Type B pancreatic cell (in vitro differentiated cells): ENCODE measurements at regions not wholly inside any gene's neighbourhood (a gene's known extent, or its start where the extent isn't known, plus 50 kb on each side); places are given as distances from the start of the nearest gene placed in this dataset.

Source experiments
- DNase-seq: peaks from one replicate; pipeline ENCODE4 v3.0.0; 2021; ENCODE audit warnings: mixed read lengths; ENCODE audit not compliant: unreplicated experiment; ENCODE audit errors: extremely low spot score
- H3K27ac Mint-ChIP-seq: 2 replicates; pipeline ENCODE4 v1.8.0; 2021; ENCODE audit warnings: mild to moderate bottlenecking, mixed read lengths
- H3K27me3 Mint-ChIP-seq: 2 replicates; pipeline ENCODE4 v1.8.0; 2021; ENCODE audit warnings: mixed read lengths
- H3K36me3 Mint-ChIP-seq: 2 replicates; pipeline ENCODE4 v1.8.0; 2021; ENCODE audit warnings: mixed read lengths
- H3K4me1 Mint-ChIP-seq: one replicate; pipeline ENCODE4 v1.8.0; 2021; ENCODE audit warnings: mixed read lengths; ENCODE audit not compliant: unreplicated experiment
- H3K4me3 Mint-ChIP-seq: 2 replicates; pipeline ENCODE4 v1.8.0; 2021; ENCODE audit warnings: mild to moderate bottlenecking, mixed read lengths
- H3K9me3 Mint-ChIP-seq: 2 replicates; pipeline ENCODE4 v1.8.0; 2021; ENCODE audit warnings: mixed read lengths
- CTCF ChIP-seq: fragments of 200-600 bp; sonication (generic); conservative IDR thresholded peaks from 2 replicates; pipeline ENCODE4 v1.5.0; 2021; ENCODE audit warnings: antibody characterized with exemption, mild to moderate bottlenecking

- H3K4me1 Mint-ChIP-seq = no peaks in the 10 kb centered on the region
- no peaks in the 10 kb centered on the region for H3K9me3 Mint-ChIP-seq
- TF ChIP-seq CTCF = no peak
- no peaks in the 10 kb centered on the region for H3K36me3 Mint-ChIP-seq
- no peaks in the 10 kb centered on the region for H3K27me3 Mint-ChIP-seq
- DNase-seq = no peak
- H3K27ac Mint-ChIP-seq = no peak overlapping the region
- no peak overlapping the region for H3K4me3 Mint-ChIP-seq
Observed at GRCh38 chr2:146801886-146802285, 1042.9 kb upstream of the ACVR2A start.

DNA sequence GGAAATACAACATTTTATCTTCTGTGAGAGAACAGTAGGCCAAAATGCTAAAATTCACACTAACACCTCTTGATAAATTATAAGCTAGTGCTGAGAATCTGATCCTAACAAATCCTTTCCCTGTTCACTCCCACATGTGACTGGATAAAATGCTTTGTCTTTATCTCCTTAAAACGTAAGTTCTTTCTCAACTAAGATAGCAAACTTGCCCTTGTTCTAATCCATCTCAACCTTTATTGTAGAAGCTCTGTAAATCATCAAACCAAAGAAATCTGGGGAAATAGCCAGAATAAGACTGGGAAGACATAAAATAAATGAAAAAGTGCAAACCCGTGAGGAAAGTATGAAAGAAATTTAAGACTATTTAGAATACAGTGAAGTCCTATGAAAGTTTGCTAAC, 1058.4 kb upstream of the ACVR2A start:
- H3K4me3 Mint-ChIP-seq = no peak overlapping the region
- no peak for TF ChIP-seq CTCF

DNA sequence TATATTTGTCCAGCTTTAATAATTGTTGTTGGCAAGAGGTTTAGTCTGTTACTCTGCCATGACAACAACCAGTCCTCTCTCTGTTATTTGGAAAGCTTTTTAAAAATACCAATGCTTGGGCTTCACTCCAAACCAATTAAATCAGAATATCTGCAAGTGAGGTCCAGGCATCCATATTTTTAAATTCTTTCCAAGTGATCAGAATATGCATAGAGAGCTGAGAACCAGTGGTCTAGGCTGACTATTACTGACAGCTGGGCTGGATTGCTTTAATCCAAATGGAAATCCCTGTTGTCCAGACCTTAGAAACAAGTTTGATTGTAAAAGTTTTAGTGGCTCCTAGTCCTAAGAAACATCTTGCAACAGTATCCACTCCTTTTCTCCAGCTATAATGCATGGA, 1059.7 kb upstream of the ACVR2A start:
- Mint-ChIP-seq H3K36me3 (no peaks in the 10 kb centered on the region), H3K27me3 (no peaks in the 10 kb centered on the region), H3K9me3 (no peaks in the 10 kb centered on the region), H3K4me1 (no peaks in the 10 kb centered on the region), H3K27ac (no peak overlapping the region), H3K4me3 (no peak overlapping the region)
- no peak for TF ChIP-seq CTCF
- no peak for DNase-seq

More for the DNA sequence above, 1058.4 kb upstream of the ACVR2A start:
- DNase-seq = no peak
- H3K27ac Mint-ChIP-seq = no peak overlapping the region
- no peaks in the 10 kb centered on the region for H3K27me3 Mint-ChIP-seq
- H3K4me1 Mint-ChIP-seq = no peaks in the 10 kb centered on the region
- no peaks in the 10 kb centered on the region for H3K36me3 Mint-ChIP-seq
- H3K9me3 Mint-ChIP-seq = no peaks in the 10 kb centered on the region

- no peak for TF ChIP-seq CTCF
- no peak overlapping the region for H3K4me3 Mint-ChIP-seq
- H3K27me3 Mint-ChIP-seq = no peaks in the 10 kb centered on the region
- no peak for DNase-seq
- no peaks in the 10 kb centered on the region for H3K9me3 Mint-ChIP-seq
- no peaks in the 10 kb centered on the region for H3K4me1 Mint-ChIP-seq
- H3K27ac Mint-ChIP-seq = no peak overlapping the region
- H3K36me3 Mint-ChIP-seq = no peaks in the 10 kb centered on the region
Observed at GRCh38 chr2:146784602-146785001, 1060.2 kb upstream of the ACVR2A start.

DNA sequence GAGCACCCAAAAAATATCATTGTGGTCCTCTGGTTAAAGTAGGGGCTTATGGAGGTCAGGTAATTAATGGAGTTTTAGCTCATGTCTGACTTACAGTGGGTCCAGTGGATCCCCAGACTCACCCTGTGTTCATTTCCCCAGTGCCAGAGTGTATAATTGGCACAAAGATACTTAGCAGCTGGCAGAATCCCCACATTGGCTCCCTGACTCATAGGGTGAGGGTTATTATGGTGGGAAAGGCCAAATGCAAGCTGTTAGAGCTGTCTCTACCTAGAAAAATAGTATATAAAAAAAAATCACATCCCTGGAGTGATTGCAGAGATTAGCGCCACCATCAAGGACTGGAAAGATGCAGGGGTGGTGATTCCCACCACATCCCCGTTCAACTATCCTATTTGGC, 1067.6 kb upstream of the ACVR2A start:
- no peak for TF ChIP-seq CTCF
- H3K9me3 Mint-ChIP-seq = no peaks in the 10 kb centered on the region
- H3K27ac Mint-ChIP-seq = no peak overlapping the region
- no peaks in the 10 kb centered on the region for H3K27me3 Mint-ChIP-seq
- no peaks in the 10 kb centered on the region for H3K4me1 Mint-ChIP-seq
- no peak for DNase-seq
- no peak overlapping the region for H3K4me3 Mint-ChIP-seq
- H3K36me3 Mint-ChIP-seq = no peaks in the 10 kb centered on the region

GRCh38 chr2:146776596-146776995, 1068.2 kb upstream of the ACVR2A start:
- no peak for TF ChIP-seq CTCF
- Mint-ChIP-seq H3K27ac (no peak overlapping the region), H3K4me3 (no peak overlapping the region), H3K36me3 (no peaks in the 10 kb centered on the region), H3K4me1 (no peaks in the 10 kb centered on the region), H3K9me3 (no peaks in the 10 kb centered on the region), H3K27me3 (no peaks in the 10 kb centered on the region)
- no peak for DNase-seq
